Neural crest cell (in vitro differentiated cells): ENCODE measurements at regions not wholly inside any gene's neighbourhood (a gene's known extent, or its start where the extent isn't known, plus 50 kb on each side); places are given as distances from the start of the nearest gene placed in this dataset.

Source experiments
- DNase-seq: peaks from one replicate; pipeline ENCODE4 v3.0.0; 2021; ENCODE audit warnings: low read depth, mixed read lengths, low spot score
- H3K27ac Mint-ChIP-seq: one replicate; pipeline ENCODE4 v1.8.0; 2021; ENCODE audit warnings: mild to moderate bottlenecking, mixed read lengths; ENCODE audit not compliant: unreplicated experiment
- H3K27me3 Mint-ChIP-seq: 2 replicates; pipeline ENCODE4 v1.8.0; 2021; ENCODE audit warnings: low read depth, mild to moderate bottlenecking, mixed read lengths
- H3K36me3 Mint-ChIP-seq: 2 replicates; pipeline ENCODE4 v1.8.0; 2021; ENCODE audit warnings: low read depth, mild to moderate bottlenecking, mixed read lengths
- H3K4me1 Mint-ChIP-seq: 2 replicates; pipeline ENCODE4 v1.8.0; 2021; ENCODE audit warnings: mixed read lengths
- H3K4me3 Mint-ChIP-seq: one replicate; pipeline ENCODE4 v1.8.0; 2021; ENCODE audit warnings: mild to moderate bottlenecking, mixed read lengths
- H3K9me3 Mint-ChIP-seq: 2 replicates; pipeline ENCODE4 v1.8.0; 2021; ENCODE audit warnings: mixed read lengths
- CTCF ChIP-seq: fragments of 200-600 bp; sonication (generic); conservative IDR thresholded peaks from 2 replicates; pipeline ENCODE4 v1.5.0; 2021; ENCODE audit warnings: antibody characterized with exemption, mild to moderate bottlenecking

GRCh38 chr14:66174453-66174891, 311.7 kb upstream of the CCDC196 start:
- no peaks in the 10 kb centered on the region for H3K27me3 Mint-ChIP-seq
- no peaks in the 10 kb centered on the region for H3K36me3 Mint-ChIP-seq
- DNase-seq = no peak
- H3K27ac Mint-ChIP-seq = no peak overlapping the region
- H3K4me3 Mint-ChIP-seq = no peak overlapping the region
- no peak for TF ChIP-seq CTCF
- no peaks in the 10 kb centered on the region for H3K9me3 Mint-ChIP-seq
- no peaks in the 10 kb centered on the region for H3K4me1 Mint-ChIP-seq

GRCh38 chr14:66177935-66178334, 308.2 kb upstream of the CCDC196 start:
- DNase-seq = no peak
- Mint-ChIP-seq H3K36me3 (no peaks in the 10 kb centered on the region), H3K27ac (no peak overlapping the region), H3K4me1 (no peaks in the 10 kb centered on the region), H3K27me3 (peaks cover 11% of the 10 kb centered on the region), H3K4me3 (no peak overlapping the region), H3K9me3 (peaks cover 2% of the 10 kb centered on the region)
- TF ChIP-seq CTCF = no peak

GRCh38 chr14:66196670-66197069, 289.5 kb upstream of the CCDC196 start:
- no peak for DNase-seq
- no peak overlapping the region for H3K27ac Mint-ChIP-seq
- H3K27me3 Mint-ChIP-seq = no peaks in the 10 kb centered on the region
- H3K4me1 Mint-ChIP-seq = no peaks in the 10 kb centered on the region
- no peak overlapping the region for H3K4me3 Mint-ChIP-seq
- H3K36me3 Mint-ChIP-seq = peaks cover 7% of the 10 kb centered on the region
- peaks cover 6% of the 10 kb centered on the region for H3K9me3 Mint-ChIP-seq
- TF ChIP-seq CTCF = no peak

- TF ChIP-seq CTCF = no peak
- no peak overlapping the region for H3K4me3 Mint-ChIP-seq
- no peak for DNase-seq
- no peak overlapping the region for H3K27ac Mint-ChIP-seq
- no peaks in the 10 kb centered on the region for H3K4me1 Mint-ChIP-seq
- no peaks in the 10 kb centered on the region for H3K27me3 Mint-ChIP-seq
- H3K36me3 Mint-ChIP-seq = peaks cover 8% of the 10 kb centered on the region
- peaks cover 6% of the 10 kb centered on the region for H3K9me3 Mint-ChIP-seq
These were observed 288.9 kb upstream of the CCDC196 start for GRCh38 chr14:66197276-66197675.

- TF ChIP-seq CTCF = no peak
- Mint-ChIP-seq H3K9me3 (peaks cover 4% of the 10 kb centered on the region), H3K4me1 (no peaks in the 10 kb centered on the region), H3K4me3 (no peak overlapping the region), H3K27me3 (peaks cover 3% of the 10 kb centered on the region), H3K36me3 (peaks cover 5% of the 10 kb centered on the region), H3K27ac (no peak overlapping the region)
- no peak for DNase-seq
These were observed 279.6 kb upstream of the CCDC196 start for GRCh38 chr14:66206554-66206953.

- Mint-ChIP-seq H3K27ac (no peak overlapping the region), H3K9me3 (peaks cover 25% of the 10 kb centered on the region), H3K4me3 (no peak overlapping the region), H3K36me3 (peaks cover 9% of the 10 kb centered on the region), H3K27me3 (no peaks in the 10 kb centered on the region), H3K4me1 (no peaks in the 10 kb centered on the region)
- DNase-seq = no peak
- TF ChIP-seq CTCF = no peak
These were observed 269.4 kb upstream of the CCDC196 start for GRCh38 chr14:66216763-66217162.
